H1 (cell line): ENCODE measurements at regions not wholly inside any gene's neighbourhood (a gene's known extent, or its start where the extent isn't known, plus 50 kb on each side); places are given as distances from the start of the nearest gene placed in this dataset.
A peak's percentile ranks its signal among the peaks of the same experiment; 100 is the strongest.

Source experiments
- CTCF ChIA-PET: fragments of 300-600 bp; sonication (Branson Sonifier 250); formaldehyde crosslinking; loops from one replicate; lab custom pipeline; 2021; ENCODE audit not compliant: partially characterized antibody; lab: Charles Lee
- POLR2A ChIA-PET: fragments of 300-600 bp; sonication (Branson Sonifier 250); formaldehyde crosslinking; loops from one replicate; lab custom pipeline; 2021; ENCODE audit warnings: inconsistent platforms; ENCODE audit not compliant: partially characterized antibody; lab: Charles Lee
- DNase-seq, 2 experiments: peaks; one replicate each; pipeline versions ENCODE4 v3.0.0 to v3.0.0-alpha.2; 2010 to 2022; ENCODE audit warnings: low spot score in 2 of 2, low read depth in 1 of 2, mixed read lengths in 1 of 2
- FAIRE-seq: peaks from 2 replicates; lab custom pipeline; 2011; peaks lifted over from hg19 to GRCh38; lab: Jason Lieb, UNC
- H2AFZ ChIP-seq: 2 replicates; pipeline ENCODE4 v1.8.1; 2012; ENCODE audit warnings: low read length, inconsistent platforms
- H2AK5ac ChIP-seq: 2 replicates; pipeline ENCODE4 v1.6.1; 2013; ENCODE audit warnings: low read depth, low read length
- H2BK120ac ChIP-seq: replicated peaks from 2 replicates; pipeline ENCODE3; 2013; ENCODE audit warnings: low read depth, low read length, inconsistent platforms
- H2BK12ac ChIP-seq: 2 replicates; pipeline ENCODE4 v1.6.1; 2013; ENCODE audit warnings: low read depth, low read length
- H2BK15ac ChIP-seq: 2 replicates; pipeline ENCODE4 v1.6.1; 2013; ENCODE audit warnings: low read length
- H2BK20ac ChIP-seq: 2 replicates; pipeline ENCODE4 v1.6.1; 2013; ENCODE audit warnings: low read length
- H2BK5ac ChIP-seq: 2 replicates; pipeline ENCODE4 v1.6.1; 2013; ENCODE audit warnings: low read depth, low read length
- H3K14ac ChIP-seq: 2 replicates; pipeline ENCODE4 v1.6.1; 2013; ENCODE audit warnings: inconsistent platforms; ENCODE audit not compliant: insufficient read length
- H3K18ac ChIP-seq: 2 replicates; pipeline ENCODE4 v1.6.1; 2013; ENCODE audit warnings: low read length; ENCODE audit errors: extremely low read depth
- H3K23ac ChIP-seq: 2 replicates; pipeline ENCODE4 v1.6.1; 2013; ENCODE audit warnings: inconsistent platforms; ENCODE audit not compliant: insufficient read length
- H3K23me2 ChIP-seq: 2 replicates; pipeline ENCODE4 v1.6.1; 2013; ENCODE audit warnings: low read depth, low read length
- H3K27ac ChIP-seq: 2 replicates; pipeline ENCODE4 v1.6.1; 2011; ENCODE audit warnings: low read depth, low read length, inconsistent platforms
- H3K27me3 ChIP-seq, 4 experiments: replicated peaks in 1 of 4; 1 replicate in 1 of 4; 2 replicates in 3 of 4; pipeline versions ENCODE4 v1.6.1 to v1.8.1; 2011 to 2013; ENCODE audit warnings: low read length in 3 of 4, mild to moderate bottlenecking in 3 of 4, inconsistent platforms in 2 of 4, mixed read lengths in 2 of 4, moderate library complexity in 1 of 4; ENCODE audit not compliant: control insufficient read depth in 3 of 4, insufficient read depth in 3 of 4; ENCODE audit errors: extremely low read depth in 1 of 4
- H3K36me3 ChIP-seq, 4 experiments: 2 replicates each; pipeline versions ENCODE4 v1.6.1 to v1.8.1; 2011 to 2013; ENCODE audit warnings: mild to moderate bottlenecking in 4 of 4, low read length in 3 of 4, moderate library complexity in 2 of 4, control low read depth in 1 of 4, inconsistent platforms in 1 of 4; ENCODE audit not compliant: insufficient read depth in 4 of 4, control insufficient read depth in 2 of 4
- H3K4ac ChIP-seq: replicated peaks from 2 replicates; pipeline ENCODE3; 2013; ENCODE audit warnings: low read length, low read depth, mixed read lengths, inconsistent platforms; ENCODE audit not compliant: insufficient read length
- H3K4me1 ChIP-seq, 4 experiments: replicated peaks in 1 of 4; 1 replicate in 1 of 4; 2 replicates in 3 of 4; pipeline versions ENCODE4 v1.6.1 to v1.8.1; 2011 to 2013; ENCODE audit warnings: low read length in 3 of 4, inconsistent platforms in 2 of 4, mixed read lengths in 1 of 4; ENCODE audit not compliant: insufficient read depth in 4 of 4, control insufficient read depth in 3 of 4
- H3K4me2 ChIP-seq, 2 experiments: 2 replicates each; pipeline versions ENCODE4 v1.6.1 to v1.8.1; 2011 to 2013; ENCODE audit warnings: low read depth in 2 of 2, low read length in 2 of 2, control low read depth in 1 of 2, inconsistent platforms in 1 of 2, mild to moderate bottlenecking in 1 of 2; ENCODE audit not compliant: insufficient read depth in 1 of 2
- H3K4me3 ChIP-seq, 4 experiments: fragments of 200-600, 300-600 bp in 1 of 4; sonication (generic), shearing (Covaris generic), sonication (Bioruptor Twin) in 1 of 4; 2 replicates each; pipeline versions ENCODE4 v1.5.1 to v1.8.1; 2011 to 2016; ENCODE audit warnings: low read length in 4 of 4, low read depth in 3 of 4, control low read depth in 2 of 4, inconsistent platforms in 2 of 4, mild to moderate bottlenecking in 2 of 4, mixed read lengths in 1 of 4, moderate library complexity in 1 of 4; ENCODE audit not compliant: insufficient read depth in 2 of 4; ENCODE audit errors: extremely low read depth in 1 of 4
- H3K56ac ChIP-seq: replicated peaks from 2 replicates; pipeline ENCODE3; 2013; ENCODE audit warnings: low read depth, mild to moderate bottlenecking, mixed read lengths, low read length, inconsistent platforms; ENCODE audit not compliant: insufficient read length
- H3K79me1 ChIP-seq: 2 replicates; pipeline ENCODE4 v1.6.1; 2013; ENCODE audit warnings: low read depth, low read length, control low read depth
- H3K79me2 ChIP-seq, 2 experiments: 2 replicates each; pipeline versions ENCODE4 v1.6.1 to v1.8.1; 2012 to 2013; ENCODE audit warnings: low read length in 2 of 2, mild to moderate bottlenecking in 2 of 2, inconsistent platforms in 1 of 2; ENCODE audit not compliant: insufficient read depth in 2 of 2, control insufficient read depth in 1 of 2
- H3K9ac ChIP-seq, 4 experiments: replicated peaks in 1 of 4; 1 replicate in 1 of 4; 2 replicates in 3 of 4; pipeline versions ENCODE4 v1.6.1 to v1.8.1; 2011 to 2013; ENCODE audit warnings: low read depth in 3 of 4, low read length in 3 of 4, control low read depth in 2 of 4, mild to moderate bottlenecking in 2 of 4, moderate library complexity in 2 of 4, inconsistent platforms in 1 of 4; ENCODE audit errors: extremely low read depth in 1 of 4
- H3K9me3 ChIP-seq, 2 experiments: 2 replicates each; pipeline versions ENCODE4 v1.6.1 to v1.8.1; 2012 to 2013; ENCODE audit warnings: mild to moderate bottlenecking in 2 of 2, moderate library complexity in 2 of 2, control low read depth in 1 of 2, inconsistent platforms in 1 of 2, low read depth in 1 of 2, low read length in 1 of 2, mixed read lengths in 1 of 2; ENCODE audit not compliant: insufficient read depth in 2 of 2
- H4K20me1 ChIP-seq, 2 experiments: replicated peaks in 1 of 2; 2 replicates each; pipeline versions ENCODE3 to v1.8.1; 2011 to 2013; ENCODE audit warnings: inconsistent platforms in 2 of 2, low read length in 2 of 2, mild to moderate bottlenecking in 1 of 2; ENCODE audit not compliant: insufficient read depth in 2 of 2, control insufficient read depth in 1 of 2
- H4K5ac ChIP-seq: 2 replicates; pipeline ENCODE4 v1.6.1; 2013; ENCODE audit warnings: low read length, low read depth, mixed read lengths, inconsistent platforms; ENCODE audit not compliant: insufficient read length
- H4K8ac ChIP-seq: 2 replicates; pipeline ENCODE4 v1.8.0; 2013; ENCODE audit warnings: mild to moderate bottlenecking, moderate library complexity, low read length, inconsistent platforms; ENCODE audit not compliant: insufficient read depth; ENCODE audit errors: extremely low read depth
- H4K91ac ChIP-seq: replicated peaks from 2 replicates; pipeline ENCODE3; 2013; ENCODE audit warnings: low read length, mixed read lengths, inconsistent platforms; ENCODE audit not compliant: insufficient read length
- CHD1 ChIP-seq: IDR thresholded peaks from 2 replicates; pipeline ENCODE4 v1.6.1; 2012; ENCODE audit warnings: low read depth, low read length, improper control_type of control experiment
- NANOG ChIP-seq: IDR thresholded peaks from 2 replicates; pipeline ENCODE4 v1.6.1; 2011; ENCODE audit warnings: low read length, low read depth, mild to moderate bottlenecking, inconsistent platforms; ENCODE audit not compliant: insufficient read depth, poor library complexity, severe bottlenecking
- NRF1 ChIP-seq: IDR thresholded peaks from 2 replicates; pipeline ENCODE4 v1.6.1; 2011; ENCODE audit warnings: mild to moderate bottlenecking, low read depth, low read length, improper control_type of control experiment
- POLR2A ChIP-seq, 2 experiments: IDR thresholded peaks; 1 replicate in 1 of 2; 2 replicates in 1 of 2; pipeline ENCODE4 v1.6.1; 2011; ENCODE audit warnings: low read depth in 2 of 2, low read length in 2 of 2, mild to moderate bottlenecking in 2 of 2; ENCODE audit errors: control extremely low read depth in 1 of 2
- RFX5 ChIP-seq: IDR thresholded peaks from 2 replicates; pipeline ENCODE4 v1.6.1; 2011; ENCODE audit warnings: low read depth, low read length, improper control_type of control experiment, borderline replicate concordance
- RNF2 ChIP-seq: fragments of 200-900, 300-1000 bp; sonication (generic); IDR thresholded peaks from 2 replicates; pipeline ENCODE4 v1.7.1; 2016; ENCODE audit warnings: borderline replicate concordance, low read depth, mild to moderate bottlenecking, antibody characterized with exemption, low read length; ENCODE audit not compliant: poor library complexity, severe bottlenecking; ENCODE audit errors: missing control alignments
- SP2 ChIP-seq: IDR thresholded peaks from 2 replicates; pipeline ENCODE4 v1.6.1; 2012; ENCODE audit warnings: mild to moderate bottlenecking, low read length, inconsistent platforms
- TEAD4 ChIP-seq: IDR thresholded peaks from 2 replicates; pipeline ENCODE4 v1.6.1; 2012; ENCODE audit warnings: low read depth, low read length, inconsistent platforms, mixed read lengths
- USF2 ChIP-seq: IDR thresholded peaks from 2 replicates; pipeline ENCODE4 v1.6.1; 2011; ENCODE audit warnings: low read length, improper control_type of control experiment
- YY1 ChIP-seq: IDR thresholded peaks from 2 replicates; pipeline ENCODE4 v1.6.1; 2011; ENCODE audit warnings: low read depth, mild to moderate bottlenecking, low read length
- WGBS, 2 experiments: shearing (Covaris generic) in 1 of 2; methylation state at CpG; one replicate each; pipeline versions ENCODE4 v1.1.6 to v1.1.7; 2013 to 2015; ENCODE audit warnings: low lambda C conversion rate in 2 of 2, mixed read lengths in 2 of 2, inconsistent platforms in 1 of 2, low coverage in 1 of 2, missing lambda C conversion rate in 1 of 2; ENCODE audit not compliant: insufficient replicate concordance in 2 of 2, insufficient coverage in 1 of 2, insufficient read length in 1 of 2; ENCODE audit errors: extremely low coverage in 1 of 2, missing lambda C conversion rate in 1 of 2; 5-methylcytosine and 5-hydroxymethylcytosine counted together

GRCh38 chr9:135328485-135329417 is 150.8 kb upstream of the PPP1R26 start:
- POLR2A ChIA-PET: interaction anchor here (2.0 kb wide), 1 partner anchor 11 kb away, joined by 5 read pairs; no protein-coding TSS in a partner anchor
- no peak overlapping the region for H3K4me3 ChIP-seq
- CTCF ChIA-PET: interaction anchor here (0.6 to 1.1 kb wide), 3 partner anchors 16 to 1082 kb away, joined by 3 read pairs; no protein-coding TSS in a partner anchor
- TF ChIP-seq CHD1: no peak
- no peak for TF ChIP-seq YY1
- TF ChIP-seq SP2: no peak
- no peak for TF ChIP-seq USF2
- no peak for TF ChIP-seq NRF1
- no peak for TF ChIP-seq POLR2A (IDR thresholded peaks at IDR 0.05; ENCODE audit: control extremely low read depth in 1 of 2, low read depth in 2 of 2, low read length in 2 of 2)
- TF ChIP-seq RFX5: no peak
- TF ChIP-seq TEAD4: no peak
- no peak for TF ChIP-seq RNF2
- no peak for TF ChIP-seq NANOG

More at GRCh38 chr9:135328485-135329417, 150.8 kb upstream of the PPP1R26 start:
- H3K9me3 ChIP-seq: peaks cover 11 to 15% of the 10 kb centered on the region in 2 experiments; a peak in 3 of 4 replicates
- no peak overlapping the region for H2BK20ac ChIP-seq
- H2BK120ac ChIP-seq: no peak overlapping the region
- H3K56ac ChIP-seq: no peak overlapping the region
- H3K36me3 ChIP-seq: no peaks in the 10 kb centered on the region
- peak overlapping the region; percentile 62 for H4K91ac ChIP-seq
- H3K4me2 ChIP-seq: no peak overlapping the region
- H3K14ac ChIP-seq: no peak overlapping the region
- no peak overlapping the region for H4K5ac ChIP-seq
- H3K9ac ChIP-seq: no peak overlapping the region
- no peak overlapping the region for H2BK5ac ChIP-seq
- H3K23me2 ChIP-seq: peaks cover 3% of the 10 kb centered on the region; the same call in 1 of the 2 replicates
- H3K27ac ChIP-seq: no peak overlapping the region
- H3K27me3 ChIP-seq: 0 out of 7 replicates have a peak, but pooled peaks cover 0 to 3% (median 0%) of the 10 kb centered on the region in 4 experiments
- H3K79me1 ChIP-seq: no peaks in the 10 kb centered on the region
- 84% methylated on average over 20 of the region's 20 CpGs; no CpG with 5 or more reads in 1 of the 2 experiments for WGBS, 2 experiments
- no peak overlapping the region for H2AFZ ChIP-seq
- H3K23ac ChIP-seq: no peak overlapping the region
- DNase-seq (peak in 1 of 2 experiments; percentile 37), FAIRE-seq (no peak)
- peaks cover 0 to 4% of the 10 kb centered on the region in 2 experiments for H4K20me1 ChIP-seq
- H2AK5ac ChIP-seq: no peak overlapping the region; the same call in 1 of the 2 replicates
- peak overlapping the region; percentile 50; the same call in 1 of the 2 replicates for H2BK12ac ChIP-seq
- H3K4me1 ChIP-seq: peaks cover 0 to 5% (median 0%) of the 10 kb centered on the region in 4 experiments; a peak in 1 of 7 replicates
- H3K18ac ChIP-seq: no peak overlapping the region; the same call in 1 of the 2 replicates
- no peak overlapping the region; the same call in 1 of the 2 replicates for H4K8ac ChIP-seq
- H2BK15ac ChIP-seq: no peak overlapping the region
- H3K4ac ChIP-seq: no peak overlapping the region
- H3K79me2 ChIP-seq: no peaks in the 10 kb centered on the region
